ENCODE measurements at regions not wholly inside any gene's neighbourhood (a gene's known extent, or its start where the extent isn't known, plus 50 kb on each side); places are given as distances from the start of the nearest gene placed in this dataset.

- TF ChIP-seq CTCF (IDR thresholded peaks at IDR 0.05): no peak
Observed at GRCh38 chr18:78825168-78825567, 154.4 kb upstream of the SALL3 start.

GRCh38 chr18:78826631-78827030 is 153.0 kb upstream of the SALL3 start:
- TF ChIP-seq CTCF (IDR thresholded peaks at IDR 0.05): no peak

- no peak for TF ChIP-seq CTCF (IDR thresholded peaks at IDR 0.05)
Observed at GRCh38 chr18:78827141-78827540, 152.5 kb upstream of the SALL3 start.

- TF ChIP-seq CTCF (IDR thresholded peaks at IDR 0.05): no peak
Observed at GRCh38 chr18:78828131-78828530, 151.5 kb upstream of the SALL3 start.

GRCh38 chr18:78830161-78830560 is 149.5 kb upstream of the SALL3 start:
- no peak for TF ChIP-seq CTCF (IDR thresholded peaks at IDR 0.05)

GRCh38 chr18:78830826-78831225 is 148.8 kb upstream of the SALL3 start:
- TF ChIP-seq CTCF (IDR thresholded peaks at IDR 0.05): no peak

GRCh38 chr18:78831603-78832002 is 148.0 kb upstream of the SALL3 start:
- no peak for TF ChIP-seq CTCF (IDR thresholded peaks at IDR 0.05)

- TF ChIP-seq CTCF (IDR thresholded peaks at IDR 0.05): no peak
Observed at GRCh38 chr18:78833833-78834232, 145.8 kb upstream of the SALL3 start.

Data from LNCAP (cell line).